ENCODE measurements at regions not wholly inside any gene's neighbourhood (a gene's known extent, or its start where the extent isn't known, plus 50 kb on each side); places are given as distances from the start of the nearest gene placed in this dataset.

DNA sequence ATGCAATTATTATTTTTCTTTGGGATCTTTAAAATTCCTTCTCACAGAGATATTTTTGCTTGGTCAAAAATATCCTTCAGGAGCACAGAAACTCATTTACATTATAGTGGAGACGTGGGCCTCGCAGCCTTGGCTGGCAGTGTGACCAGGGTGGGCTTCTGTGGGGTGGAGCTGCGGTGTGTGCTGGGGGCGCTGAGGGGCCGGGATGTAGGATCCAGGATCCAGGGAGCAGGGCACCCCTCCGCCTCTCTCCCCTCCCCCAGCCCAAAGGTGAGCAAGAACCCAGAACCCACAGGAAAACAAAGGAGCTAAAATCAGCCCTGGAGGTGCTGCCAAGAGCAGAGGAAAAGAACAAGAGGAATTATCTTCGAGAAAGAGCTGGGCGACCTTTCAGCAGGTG lies 79.1 kb upstream of the OLFM1 start:
- intact Hi-C loops (cut with DNase I, micrococcal nuclease) = no loop called here
- no peaks in the 10 kb centered on the region for H3K9me3 Mint-ChIP-seq
- Histone ChIP-seq H3K4me1 (ENCODE audit: insufficient read depth, low read length) (no peaks in the 10 kb centered on the region), H3K36me3 (ENCODE audit: insufficient read depth, low read length) (no peaks in the 10 kb centered on the region), H3K27me3 (ENCODE audit: control insufficient read depth in 1 of 2, insufficient read depth in 2 of 2, low read length in 2 of 2) (peaks cover 0 to 3% of the 10 kb centered on the region in 2 experiments), H3K4me3 (ENCODE audit: low read length) (no peak overlapping the region), H3K27ac (ENCODE audit: low read depth in 1 of 2, low read length in 2 of 2) (no peak overlapping the region), H3K9me3 (ENCODE audit: control insufficient read depth in 1 of 2, insufficient read depth in 1 of 2, low read length in 2 of 2) (no peaks in the 10 kb centered on the region)
- no peak overlapping the region for H3K27ac Mint-ChIP-seq
- no peaks in the 10 kb centered on the region for H3K36me3 Mint-ChIP-seq (ENCODE audit: low read depth)
- CTCF ChIA-PET = no interaction called here
- no peak overlapping the region for H3K4me3 Mint-ChIP-seq
- POLR2A ChIA-PET = no interaction called here
- H3K4me1 Mint-ChIP-seq (ENCODE audit: low read depth) = no peaks in the 10 kb centered on the region
- no peak for TF ChIP-seq CTCF (IDR thresholded peaks at IDR 0.05)
- H3K27me3 Mint-ChIP-seq = no peaks in the 10 kb centered on the region
- ATAC-seq (ENCODE audit: poor library complexity) (no peak), DNase-seq (no peak)

DNA sequence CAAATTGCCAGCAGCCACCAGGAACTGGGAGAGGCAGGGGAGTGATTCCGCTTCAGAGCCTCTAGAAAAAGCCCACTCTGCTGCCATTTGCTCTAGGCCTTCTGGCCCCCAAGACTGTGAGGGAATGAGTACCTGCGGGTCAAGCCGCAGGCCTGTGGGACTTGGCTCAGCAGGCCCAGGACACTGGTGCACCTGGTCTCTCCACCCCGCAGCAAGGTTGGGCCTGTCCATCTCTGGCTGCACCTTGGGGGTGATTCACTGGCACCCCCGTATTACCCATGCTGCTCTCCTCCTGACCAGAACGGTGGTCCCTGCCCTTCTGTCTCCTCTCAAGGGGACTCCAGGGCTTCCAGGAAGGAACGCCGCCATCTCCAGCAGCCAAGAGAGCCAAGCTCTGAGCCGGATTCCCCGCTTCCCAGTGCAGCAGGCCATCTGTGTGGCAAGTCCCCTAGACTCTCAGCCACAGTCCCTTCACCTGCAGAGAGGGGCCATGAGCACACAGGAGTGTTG lies 78.4 kb upstream of the OLFM1 start:
- H3K27me3 Mint-ChIP-seq = no peaks in the 10 kb centered on the region
- H3K4me3 Mint-ChIP-seq = no peak overlapping the region
- Histone ChIP-seq H3K27ac (ENCODE audit: low read depth in 1 of 2, low read length in 2 of 2) (no peak overlapping the region), H3K9me3 (ENCODE audit: control insufficient read depth in 1 of 2, insufficient read depth in 1 of 2, low read length in 2 of 2) (no peaks in the 10 kb centered on the region), H3K4me3 (ENCODE audit: low read length) (no peak overlapping the region), H3K4me1 (ENCODE audit: insufficient read depth, low read length) (no peaks in the 10 kb centered on the region), H3K36me3 (ENCODE audit: insufficient read depth, low read length) (no peaks in the 10 kb centered on the region), H3K27me3 (ENCODE audit: control insufficient read depth in 1 of 2, insufficient read depth in 2 of 2, low read length in 2 of 2) (peaks cover 0 to 3% of the 10 kb centered on the region in 2 experiments)
- no peaks in the 10 kb centered on the region for H3K4me1 Mint-ChIP-seq (ENCODE audit: low read depth)
- ChIA-PET CTCF (no interaction called here), POLR2A (no interaction called here)
- H3K9me3 Mint-ChIP-seq = no peaks in the 10 kb centered on the region
- no peak overlapping the region for H3K27ac Mint-ChIP-seq
- ATAC-seq (ENCODE audit: poor library complexity) = no peak
- no peak for DNase-seq
- intact Hi-C loops (cut with DNase I, micrococcal nuclease) = no loop called here
- no peaks in the 10 kb centered on the region for H3K36me3 Mint-ChIP-seq (ENCODE audit: low read depth)
- TF ChIP-seq CTCF (IDR thresholded peaks at IDR 0.05) = no peak

GRCh38 chr9:135009794-135010585 lies 77.5 kb upstream of the OLFM1 start:
- CTCF ChIA-PET = no interaction called here
- Mint-ChIP-seq H3K9me3 (no peaks in the 10 kb centered on the region), H3K27ac (no peak overlapping the region), H3K36me3 (ENCODE audit: low read depth) (no peaks in the 10 kb centered on the region), H3K4me3 (no peak overlapping the region), H3K4me1 (ENCODE audit: low read depth) (no peaks in the 10 kb centered on the region), H3K27me3 (no peaks in the 10 kb centered on the region)
- Histone ChIP-seq H3K27ac (ENCODE audit: low read depth in 1 of 2, low read length in 2 of 2) (no peak overlapping the region), H3K27me3 (ENCODE audit: control insufficient read depth in 1 of 2, insufficient read depth in 2 of 2, low read length in 2 of 2) (peaks cover 0 to 3% of the 10 kb centered on the region in 2 experiments), H3K9me3 (ENCODE audit: control insufficient read depth in 1 of 2, insufficient read depth in 1 of 2, low read length in 2 of 2) (no peaks in the 10 kb centered on the region), H3K36me3 (ENCODE audit: insufficient read depth, low read length) (no peaks in the 10 kb centered on the region), H3K4me1 (ENCODE audit: insufficient read depth, low read length) (no peaks in the 10 kb centered on the region), H3K4me3 (ENCODE audit: low read length) (no peak overlapping the region)
- DNase-seq (no peak), ATAC-seq (ENCODE audit: poor library complexity) (no peak)
- no peak for TF ChIP-seq CTCF (IDR thresholded peaks at IDR 0.05)
- intact Hi-C loops (cut with DNase I, micrococcal nuclease) = no loop called here
- POLR2A ChIA-PET = no interaction called here
